Kidney (tissue), 13 donors: ENCODE measurements at regions not wholly inside any gene's neighbourhood (a gene's known extent, or its start where the extent isn't known, plus 50 kb on each side); places are given as distances from the start of the nearest gene placed in this dataset.

ENCODE experiments used
- DNase-seq, 5 donors: peaks; one replicate each; pipeline ENCODE4 v3.0.0-alpha.2; 2013 to 2020
- FAIRE-seq: peaks from 2 replicates; lab custom pipeline; 2012; peaks lifted over from hg19 to GRCh38; lab: Jason Lieb, UNC
- H3K27ac ChIP-seq, 2 donors: one replicate each; pipeline ENCODE4 v1.7.0; 2013; ENCODE audit warnings: low read depth in 2 of 2, low read length in 2 of 2, inconsistent platforms in 1 of 2
- H3K27me3 ChIP-seq: one replicate; pipeline ENCODE4 v1.7.1; 2013; ENCODE audit warnings: low read length, inconsistent platforms; ENCODE audit not compliant: control insufficient read depth, insufficient read depth
- H3K36me3 ChIP-seq, 3 donors: one replicate each; pipeline versions ENCODE4 v1.7.0 to v1.7.1; 2013; ENCODE audit warnings: low read length in 3 of 3, control low read depth in 1 of 3, inconsistent platforms in 1 of 3; ENCODE audit not compliant: insufficient read depth in 3 of 3, control insufficient read depth in 2 of 3
- H3K4me1 ChIP-seq, 3 donors: one replicate each; pipeline versions ENCODE4 v1.7.0 to v1.7.1; 2013; ENCODE audit warnings: low read length in 3 of 3, inconsistent platforms in 1 of 3, low read depth in 1 of 3; ENCODE audit not compliant: control insufficient read depth in 2 of 3, insufficient read depth in 2 of 3
- H3K4me3 ChIP-seq, 3 donors: one replicate each; pipeline versions ENCODE4 v1.7.0 to v1.8.1; 2013; ENCODE audit warnings: low read length in 3 of 3, control low read depth in 1 of 3, inconsistent platforms in 1 of 3
- H3K9ac ChIP-seq, 3 donors: one replicate each; pipeline versions ENCODE4 v1.7.0 to v1.7.1; 2013; ENCODE audit warnings: low read length in 3 of 3, control low read depth in 1 of 3, inconsistent platforms in 1 of 3
- H3K9me3 ChIP-seq, 3 donors: one replicate each; pipeline versions ENCODE4 v1.7.0 to v1.7.1; 2013; ENCODE audit warnings: low read length in 3 of 3, control low read depth in 1 of 3, inconsistent platforms in 1 of 3; ENCODE audit not compliant: control insufficient read depth in 2 of 3, insufficient read depth in 1 of 3
- intact Hi-C: fragments of 100-400 bp; cut with DNase I; formaldehyde crosslinking; loops from one replicate; pipeline ENCODE4 v1.11.1; 2022
- TF ChIP-seq, protein P1 (sequence below): IDR thresholded peaks from 3 replicates; pipeline ENCODE4 v1.5.1; 2012; ENCODE audit warnings: mild to moderate bottlenecking, moderate library complexity, borderline replicate concordance; ENCODE audit not compliant: insufficient read depth; ENCODE audit errors: extremely low read depth
- donor health status: control.
- donor health status: control.
- donor health status: control.
- donor health status: control.
- donor health status: control.
- donor health status: DM: yes; HTN: yes; CAD: no.
- donor health status: Normal renal cell carcinoma (clear cell type).

GRCh38 chr12:89901906-89902642 lies 193.4 kb upstream of the ATP2B1 start:
- DNase-seq (no peak), FAIRE-seq (no peak)
- Histone ChIP-seq H3K4me3 (no peak overlapping the region), H3K9ac (no peak overlapping the region), H3K4me1 (no peaks in the 10 kb centered on the region), H3K27ac (no peak overlapping the region), H3K27me3 (no peaks in the 10 kb centered on the region), H3K9me3 (no peaks in the 10 kb centered on the region), H3K36me3 (no peaks in the 10 kb centered on the region)
- intact Hi-C loops, result no loop called here
- TF ChIP-seq, protein P1, sequence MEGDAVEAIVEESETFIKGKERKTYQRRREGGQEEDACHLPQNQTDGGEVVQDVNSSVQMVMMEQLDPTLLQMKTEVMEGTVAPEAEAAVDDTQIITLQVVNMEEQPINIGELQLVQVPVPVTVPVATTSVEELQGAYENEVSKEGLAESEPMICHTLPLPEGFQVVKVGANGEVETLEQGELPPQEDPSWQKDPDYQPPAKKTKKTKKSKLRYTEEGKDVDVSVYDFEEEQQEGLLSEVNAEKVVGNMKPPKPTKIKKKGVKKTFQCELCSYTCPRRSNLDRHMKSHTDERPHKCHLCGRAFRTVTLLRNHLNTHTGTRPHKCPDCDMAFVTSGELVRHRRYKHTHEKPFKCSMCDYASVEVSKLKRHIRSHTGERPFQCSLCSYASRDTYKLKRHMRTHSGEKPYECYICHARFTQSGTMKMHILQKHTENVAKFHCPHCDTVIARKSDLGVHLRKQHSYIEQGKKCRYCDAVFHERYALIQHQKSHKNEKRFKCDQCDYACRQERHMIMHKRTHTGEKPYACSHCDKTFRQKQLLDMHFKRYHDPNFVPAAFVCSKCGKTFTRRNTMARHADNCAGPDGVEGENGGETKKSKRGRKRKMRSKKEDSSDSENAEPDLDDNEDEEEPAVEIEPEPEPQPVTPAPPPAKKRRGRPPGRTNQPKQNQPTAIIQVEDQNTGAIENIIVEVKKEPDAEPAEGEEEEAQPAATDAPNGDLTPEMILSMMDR, result no peak

DNA sequence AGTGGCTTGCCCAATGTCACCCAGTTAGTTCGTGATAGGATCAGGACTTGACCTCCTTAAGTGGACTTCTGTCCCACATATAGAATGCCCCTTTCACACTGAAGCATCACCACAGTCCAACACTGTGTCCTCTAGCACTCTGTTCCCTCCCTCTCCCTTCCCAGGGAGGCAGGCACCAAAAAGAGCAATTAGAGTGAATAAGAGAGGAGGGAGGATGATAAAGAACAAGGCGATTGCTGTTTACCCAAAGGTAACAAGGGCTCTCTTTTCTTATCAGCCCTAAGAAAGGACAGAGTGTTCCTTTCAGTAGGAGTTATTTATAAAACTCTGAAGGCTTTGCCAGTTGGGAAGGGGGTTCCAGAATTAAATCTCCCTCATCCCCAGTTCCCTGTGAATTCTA lies 192.7 kb upstream of the ATP2B1 start:
- no peak for DNase-seq
- TF ChIP-seq, protein P1, result no peak
- H3K4me3 ChIP-seq, result no peak overlapping the region
- no peak overlapping the region for H3K9ac ChIP-seq
- H3K36me3 ChIP-seq, result no peaks in the 10 kb centered on the region
- no peaks in the 10 kb centered on the region for H3K4me1 ChIP-seq
- no peaks in the 10 kb centered on the region for H3K9me3 ChIP-seq
- H3K27me3 ChIP-seq, result no peaks in the 10 kb centered on the region
- no peak for FAIRE-seq
- H3K27ac ChIP-seq, result no peak overlapping the region
- intact Hi-C loops, result no loop called here

GRCh38 chr12:89899651-89900050 lies 191.0 kb upstream of the ATP2B1 start:
- no peaks in the 10 kb centered on the region for H3K27me3 ChIP-seq
- FAIRE-seq, result no peak

More at GRCh38 chr12:89899651-89900050, 191.0 kb upstream of the ATP2B1 start:
- no peaks in the 10 kb centered on the region for H3K36me3 ChIP-seq
- DNase-seq, result no peak
- no peak overlapping the region for H3K27ac ChIP-seq
- no peaks in the 10 kb centered on the region for H3K4me1 ChIP-seq
- no peak overlapping the region for H3K9ac ChIP-seq
- H3K9me3 ChIP-seq, result no peaks in the 10 kb centered on the region
- intact Hi-C loops, result no loop called here
- no peak overlapping the region for H3K4me3 ChIP-seq
- TF ChIP-seq, protein P1, result no peak
